ENCODE measurements at regions not wholly inside any gene's neighbourhood (a gene's known extent, or its start where the extent isn't known, plus 50 kb on each side); places are given as distances from the start of the nearest gene placed in this dataset.

GRCh38 chr2:65918760-65919187 lies 486.4 kb upstream of the SPRED2 start:
- TF ChIP-seq CTCF (IDR thresholded peaks at IDR 0.05; ENCODE audit: extremely low read depth, low read depth, low read length), result no peak
- Histone ChIP-seq H3K36me3 (ENCODE audit: insufficient read depth, low read length) (no peaks in the 10 kb centered on the region), H3K4me3 (ENCODE audit: insufficient read depth, low read length) (no peak overlapping the region), H3K4me1 (ENCODE audit: insufficient read depth, low read length) (no peaks in the 10 kb centered on the region), H3K27ac (ENCODE audit: low read depth, low read length) (no peak overlapping the region), H3K4me2 (ENCODE audit: insufficient read depth, low read length) (no peak overlapping the region), H2AFZ (ENCODE audit: low read length) (no peak overlapping the region), H3K27me3 (ENCODE audit: insufficient read depth, low read length) (no peaks in the 10 kb centered on the region), H4K20me1 (ENCODE audit: insufficient read depth, low read length) (no peaks in the 10 kb centered on the region), H3K79me2 (ENCODE audit: insufficient read depth, low read length) (no peaks in the 10 kb centered on the region), H3K9me3 (ENCODE audit: low read depth, low read length) (no peaks in the 10 kb centered on the region)
- DNase-seq (ENCODE audit: insufficient read length, low spot score, missing footprints), result no peak

- no peaks in the 10 kb centered on the region for H4K20me1 ChIP-seq (ENCODE audit: insufficient read depth, low read length)
- H3K4me1 ChIP-seq (ENCODE audit: insufficient read depth, low read length), result no peaks in the 10 kb centered on the region
- no peak overlapping the region for H3K4me2 ChIP-seq (ENCODE audit: insufficient read depth, low read length)
- no peaks in the 10 kb centered on the region for H3K27me3 ChIP-seq (ENCODE audit: insufficient read depth, low read length)
- no peak overlapping the region for H3K27ac ChIP-seq (ENCODE audit: low read depth, low read length)
- H3K9me3 ChIP-seq (ENCODE audit: low read depth, low read length), result no peaks in the 10 kb centered on the region
- DNase-seq (ENCODE audit: insufficient read length, low spot score, missing footprints), result no peak
- no peak overlapping the region for H2AFZ ChIP-seq (ENCODE audit: low read length)
- no peaks in the 10 kb centered on the region for H3K79me2 ChIP-seq (ENCODE audit: insufficient read depth, low read length)
- no peak for TF ChIP-seq CTCF (IDR thresholded peaks at IDR 0.05; ENCODE audit: extremely low read depth, low read depth, low read length)
- no peaks in the 10 kb centered on the region for H3K36me3 ChIP-seq (ENCODE audit: insufficient read depth, low read length)
- H3K4me3 ChIP-seq (ENCODE audit: insufficient read depth, low read length), result no peak overlapping the region
Observed at GRCh38 chr2:65917986-65918385, 485.6 kb upstream of the SPRED2 start.

- H3K9me3 ChIP-seq (ENCODE audit: low read depth, low read length), result no peaks in the 10 kb centered on the region
- no peaks in the 10 kb centered on the region for H3K4me1 ChIP-seq (ENCODE audit: insufficient read depth, low read length)
- H3K27ac ChIP-seq (ENCODE audit: low read depth, low read length), result no peak overlapping the region
- no peak for DNase-seq (ENCODE audit: insufficient read length, low spot score, missing footprints)
- H3K36me3 ChIP-seq (ENCODE audit: insufficient read depth, low read length), result no peaks in the 10 kb centered on the region
- H4K20me1 ChIP-seq (ENCODE audit: insufficient read depth, low read length), result no peaks in the 10 kb centered on the region
- no peak overlapping the region for H3K4me2 ChIP-seq (ENCODE audit: insufficient read depth, low read length)
- no peak overlapping the region for H2AFZ ChIP-seq (ENCODE audit: low read length)
- no peak for TF ChIP-seq CTCF (IDR thresholded peaks at IDR 0.05; ENCODE audit: extremely low read depth, low read depth, low read length)
- no peaks in the 10 kb centered on the region for H3K27me3 ChIP-seq (ENCODE audit: insufficient read depth, low read length)
- no peak overlapping the region for H3K4me3 ChIP-seq (ENCODE audit: insufficient read depth, low read length)
- H3K79me2 ChIP-seq (ENCODE audit: insufficient read depth, low read length), result no peaks in the 10 kb centered on the region
Observed at GRCh38 chr2:65916785-65917295, 484.4 kb upstream of the SPRED2 start.

GRCh38 chr2:65916177-65916576 lies 483.8 kb upstream of the SPRED2 start:
- Histone ChIP-seq H3K4me1 (ENCODE audit: insufficient read depth, low read length) (no peaks in the 10 kb centered on the region), H3K27ac (ENCODE audit: low read depth, low read length) (no peak overlapping the region), H4K20me1 (ENCODE audit: insufficient read depth, low read length) (no peaks in the 10 kb centered on the region), H3K27me3 (ENCODE audit: insufficient read depth, low read length) (no peaks in the 10 kb centered on the region), H3K9me3 (ENCODE audit: low read depth, low read length) (no peaks in the 10 kb centered on the region), H3K4me2 (ENCODE audit: insufficient read depth, low read length) (no peak overlapping the region), H3K4me3 (ENCODE audit: insufficient read depth, low read length) (no peak overlapping the region), H3K79me2 (ENCODE audit: insufficient read depth, low read length) (no peaks in the 10 kb centered on the region), H2AFZ (ENCODE audit: low read length) (no peak overlapping the region), H3K36me3 (ENCODE audit: insufficient read depth, low read length) (no peaks in the 10 kb centered on the region)
- no peak for DNase-seq (ENCODE audit: insufficient read length, low spot score, missing footprints)
- TF ChIP-seq CTCF (IDR thresholded peaks at IDR 0.05; ENCODE audit: extremely low read depth, low read depth, low read length), result no peak
